ENCODE measurements at regions not wholly inside any gene's neighbourhood (a gene's known extent, or its start where the extent isn't known, plus 50 kb on each side); places are given as distances from the start of the nearest gene placed in this dataset.

- FAIRE-seq: no peak
- DNase-seq (ENCODE audit: insufficient read length, low spot score): no peak
- no peak for TF ChIP-seq CTCF (IDR thresholded peaks at IDR 0.05; ENCODE audit: insufficient read depth, missing control alignments)
These were observed 624.7 kb upstream of the IGFBP3 start for GRCh38 chr7:46545790-46546189.

GRCh38 chr7:46544396-46545008 lies 623.4 kb upstream of the IGFBP3 start:
- no peak for FAIRE-seq
- no peak for DNase-seq (ENCODE audit: insufficient read length, low spot score)
- TF ChIP-seq CTCF (IDR thresholded peaks at IDR 0.05; ENCODE audit: insufficient read depth, missing control alignments): no peak

GRCh38 chr7:46542076-46542475 lies 621.0 kb upstream of the IGFBP3 start:
- no peak for DNase-seq (ENCODE audit: insufficient read length, low spot score)
- no peak for FAIRE-seq
- no peak for TF ChIP-seq CTCF (IDR thresholded peaks at IDR 0.05; ENCODE audit: insufficient read depth, missing control alignments)

- DNase-seq (ENCODE audit: insufficient read length, low spot score) (no peak), FAIRE-seq (no peak)
- no peak for TF ChIP-seq CTCF (IDR thresholded peaks at IDR 0.05; ENCODE audit: insufficient read depth, missing control alignments)
These were observed 618.9 kb upstream of the IGFBP3 start for GRCh38 chr7:46539892-46540483.

GRCh38 chr7:46537191-46537905 lies 616.3 kb upstream of the IGFBP3 start:
- TF ChIP-seq CTCF (IDR thresholded peaks at IDR 0.05; ENCODE audit: insufficient read depth, missing control alignments): no peak
- FAIRE-seq (no peak), DNase-seq (ENCODE audit: insufficient read length, low spot score) (no peak)

GRCh38 chr7:46534664-46535588 lies 613.9 kb upstream of the IGFBP3 start:
- DNase-seq (ENCODE audit: insufficient read length, low spot score): no peak
- FAIRE-seq: no peak
- no peak for TF ChIP-seq CTCF (IDR thresholded peaks at IDR 0.05; ENCODE audit: insufficient read depth, missing control alignments)
